RWPE1 (cell line): ENCODE measurements at regions not wholly inside any gene's neighbourhood (a gene's known extent, or its start where the extent isn't known, plus 50 kb on each side); places are given as distances from the start of the nearest gene placed in this dataset.

Experiments
- CTCF ChIA-PET: fragments of 350-600 bp; sonication (Branson Sonifier 250); formaldehyde crosslinking; extraction: SDS; loops from one replicate; lab custom pipeline; 2021; lab: Yijun Ruan, JAX
- POLR2A ChIA-PET: fragments of 400-600 bp; formaldehyde crosslinking; extraction: SDS; loops from one replicate; lab custom pipeline; 2020; ENCODE audit warnings: antibody characterized with exemption; ENCODE audit not compliant: low non-redundant PET; lab: Yijun Ruan, JAX
- DNase-seq: peaks from one replicate; pipeline ENCODE4 v3.0.0; 2012; ENCODE audit warnings: low spot score
- H3K27ac ChIP-seq: fragments of 450-650 bp; 2 replicates; pipeline ENCODE4 v1.5.1; 2017
- TF ChIP-seq, protein P1 (sequence below): fragments of 450-650 bp; conservative IDR thresholded peaks from 2 replicates; pipeline ENCODE4 v1.5.1; 2017; ENCODE audit warnings: low read depth, mild to moderate bottlenecking

DNA sequence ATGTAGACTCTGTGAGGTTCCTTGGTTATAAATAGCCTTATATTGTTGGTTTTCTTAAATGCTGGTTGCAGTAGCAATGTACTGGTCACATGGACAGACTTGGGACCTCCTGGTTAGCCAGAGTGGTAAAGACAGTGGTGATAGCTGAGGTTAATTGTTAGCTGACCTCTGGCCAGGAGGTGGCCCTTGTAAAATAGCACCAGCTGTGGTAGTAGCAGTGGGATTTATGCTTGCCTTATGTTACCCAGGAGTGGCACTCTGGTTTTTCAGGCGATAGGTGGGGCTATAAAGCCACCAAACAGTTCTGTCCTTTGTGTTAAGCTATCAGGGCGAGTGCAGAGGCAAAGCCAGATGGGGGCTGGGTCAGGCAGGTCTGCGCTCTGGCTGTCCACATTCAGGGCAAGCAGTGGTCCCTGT is 94.8 kb upstream of the SRD5A2 start:
- DNase-seq: no peak
- POLR2A ChIA-PET: interaction anchor here (0.6 kb wide), 1 partner anchor 1226 kb away, joined by 3 read pairs; no protein-coding TSS in a partner anchor
- CTCF ChIA-PET: no interaction called here
- no peak overlapping the region for H3K27ac ChIP-seq
- TF ChIP-seq, protein P1, sequence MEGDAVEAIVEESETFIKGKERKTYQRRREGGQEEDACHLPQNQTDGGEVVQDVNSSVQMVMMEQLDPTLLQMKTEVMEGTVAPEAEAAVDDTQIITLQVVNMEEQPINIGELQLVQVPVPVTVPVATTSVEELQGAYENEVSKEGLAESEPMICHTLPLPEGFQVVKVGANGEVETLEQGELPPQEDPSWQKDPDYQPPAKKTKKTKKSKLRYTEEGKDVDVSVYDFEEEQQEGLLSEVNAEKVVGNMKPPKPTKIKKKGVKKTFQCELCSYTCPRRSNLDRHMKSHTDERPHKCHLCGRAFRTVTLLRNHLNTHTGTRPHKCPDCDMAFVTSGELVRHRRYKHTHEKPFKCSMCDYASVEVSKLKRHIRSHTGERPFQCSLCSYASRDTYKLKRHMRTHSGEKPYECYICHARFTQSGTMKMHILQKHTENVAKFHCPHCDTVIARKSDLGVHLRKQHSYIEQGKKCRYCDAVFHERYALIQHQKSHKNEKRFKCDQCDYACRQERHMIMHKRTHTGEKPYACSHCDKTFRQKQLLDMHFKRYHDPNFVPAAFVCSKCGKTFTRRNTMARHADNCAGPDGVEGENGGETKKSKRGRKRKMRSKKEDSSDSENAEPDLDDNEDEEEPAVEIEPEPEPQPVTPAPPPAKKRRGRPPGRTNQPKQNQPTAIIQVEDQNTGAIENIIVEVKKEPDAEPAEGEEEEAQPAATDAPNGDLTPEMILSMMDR: no peak

- ChIA-PET CTCF (no interaction called here), POLR2A (no interaction called here)
- TF ChIP-seq, protein P1: no peak
- no peak overlapping the region for H3K27ac ChIP-seq
- no peak for DNase-seq
Measured at GRCh38 chr2:31674446-31674845, 93.7 kb upstream of the SRD5A2 start.

DNA sequence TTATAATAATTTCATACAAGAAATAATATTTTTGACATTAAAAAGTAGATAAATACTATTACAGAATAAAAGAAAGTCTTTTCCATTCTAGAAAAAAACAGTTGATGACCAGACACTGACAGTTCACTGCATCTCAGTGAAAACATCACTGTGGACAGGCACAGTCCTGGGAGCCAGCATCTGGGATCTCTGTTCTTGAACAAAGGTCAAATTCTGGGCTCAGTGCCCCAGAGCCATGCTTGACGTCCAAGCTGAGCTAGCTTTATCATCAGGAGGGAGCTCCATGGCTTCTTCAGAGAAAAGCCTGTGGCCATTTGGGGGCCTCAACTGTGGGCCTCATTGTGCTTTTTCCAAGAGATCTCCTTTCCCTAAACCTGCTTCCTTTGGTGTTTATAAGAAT is 86.1 kb upstream of the SRD5A2 start:
- CTCF ChIA-PET: interaction anchor here (0.7 kb wide), 1 partner anchor 953 kb away, joined by 3 read pairs; no protein-coding TSS in a partner anchor
- H3K27ac ChIP-seq: no peak overlapping the region
- TF ChIP-seq, protein P1: no peak
- POLR2A ChIA-PET: no interaction called here
- DNase-seq: no peak

GRCh38 chr2:31664949-31665724 is 84.4 kb upstream of the SRD5A2 start:
- no peak for DNase-seq
- ChIA-PET CTCF (no interaction called here), POLR2A (no interaction called here)
- H3K27ac ChIP-seq: no peak overlapping the region
- TF ChIP-seq, protein P1: no peak

GRCh38 chr2:31660812-31661335 is 80.1 kb upstream of the SRD5A2 start:
- TF ChIP-seq, protein P1: no peak
- CTCF ChIA-PET: no interaction called here
- peak; percentile 16 for DNase-seq
- H3K27ac ChIP-seq: no peak overlapping the region
- POLR2A ChIA-PET: no interaction called here

- POLR2A ChIA-PET: no interaction called here
- TF ChIP-seq, protein P1: no peak
- DNase-seq: peak; percentile 26
- CTCF ChIA-PET: interaction anchor here (0.7 kb wide), 1 partner anchor 77 kb away, joined by 5 read pairs; no protein-coding TSS in a partner anchor
- no peak overlapping the region for H3K27ac ChIP-seq
Measured at GRCh38 chr2:31660165-31660564, 79.4 kb upstream of the SRD5A2 start.
